Esophagus muscularis mucosa (tissue), 4 donors: ENCODE measurements at regions not wholly inside any gene's neighbourhood (a gene's known extent, or its start where the extent isn't known, plus 50 kb on each side); places are given as distances from the start of the nearest gene placed in this dataset.

Experiments used
- DNase-seq: peaks from one replicate; pipeline ENCODE4 v3.0.0-alpha.2; 2017; ENCODE audit errors: extremely low spot score
- H3K27ac ChIP-seq, 4 donors: fragments of 200-600 bp; sonication (generic); replicated peaks in 1 of 4; 1 replicate in 3 of 4; 2 replicates in 1 of 4; pipeline ENCODE4 v1.5.1; 2016 to 2019; ENCODE audit warnings: mild to moderate bottlenecking in 1 of 4
- H3K27me3 ChIP-seq, 4 donors: fragments of 200-600 bp; sonication (generic); one replicate each; pipeline versions ENCODE4 v1.5.1 to v1.6.0; 2016 to 2019
- H3K36me3 ChIP-seq, 4 donors: fragments of 200-600 bp; sonication (generic); one replicate each; pipeline ENCODE4 v1.5.1; 2016 to 2019
- H3K4me1 ChIP-seq, 4 donors: fragments of 200-600 bp; sonication (generic); one replicate each; pipeline ENCODE4 v1.5.1; 2016 to 2019
- H3K4me3 ChIP-seq, 4 donors: fragments of 200-600 bp; sonication (generic); 1 replicate in 2 of 4; 2 replicates in 2 of 4; pipeline ENCODE4 v1.5.1; 2016 to 2019; ENCODE audit warnings: mild to moderate bottlenecking in 4 of 4, moderate library complexity in 1 of 4
- H3K9me3 ChIP-seq, 4 donors: fragments of 200-600 bp; sonication (generic); 1 replicate in 3 of 4; 2 replicates in 1 of 4; pipeline ENCODE4 v1.5.1; 2016 to 2019
- EP300 ChIP-seq: sonication (generic); formaldehyde crosslinking; IDR thresholded peaks from one replicate; pipeline ENCODE4 v1.6.1; 2017; ENCODE audit warnings: antibody characterized with exemption
- POLR2A ChIP-seq: fragments of 450-650 bp; IDR thresholded peaks from one replicate; pipeline ENCODE4 v1.6.1; 2017; ENCODE audit warnings: antibody characterized with exemption, moderate library complexity, mild to moderate bottlenecking, low read depth
- POLR2AphosphoS5 ChIP-seq, 2 donors: sonication (generic); formaldehyde crosslinking; IDR thresholded peaks; one replicate each; pipeline ENCODE4 v1.6.1; 2017; ENCODE audit warnings: antibody characterized with exemption in 2 of 2
- WGBS: methylation state at CpG from one replicate; pipeline ENCODE4 v1.1.5; 2018; 5-methylcytosine and 5-hydroxymethylcytosine counted together
- intact Hi-C: fragments of 100-400 bp; cut with DNase I; formaldehyde crosslinking; loops from one replicate; pipeline ENCODE4 v1.15.1; 2023
- TF ChIP-seq, protein P1 (sequence below), 3 experiments: fragments of 200-600 bp in 2 of 3; fragments of 450-650 bp in 1 of 3; sonication (generic) in 2 of 3; IDR thresholded peaks; one replicate each; pipeline ENCODE4 v1.5.1; 2017 to 2019; ENCODE audit warnings: antibody characterized with exemption in 3 of 3, mild to moderate bottlenecking in 2 of 3, moderate library complexity in 1 of 3

DNA sequence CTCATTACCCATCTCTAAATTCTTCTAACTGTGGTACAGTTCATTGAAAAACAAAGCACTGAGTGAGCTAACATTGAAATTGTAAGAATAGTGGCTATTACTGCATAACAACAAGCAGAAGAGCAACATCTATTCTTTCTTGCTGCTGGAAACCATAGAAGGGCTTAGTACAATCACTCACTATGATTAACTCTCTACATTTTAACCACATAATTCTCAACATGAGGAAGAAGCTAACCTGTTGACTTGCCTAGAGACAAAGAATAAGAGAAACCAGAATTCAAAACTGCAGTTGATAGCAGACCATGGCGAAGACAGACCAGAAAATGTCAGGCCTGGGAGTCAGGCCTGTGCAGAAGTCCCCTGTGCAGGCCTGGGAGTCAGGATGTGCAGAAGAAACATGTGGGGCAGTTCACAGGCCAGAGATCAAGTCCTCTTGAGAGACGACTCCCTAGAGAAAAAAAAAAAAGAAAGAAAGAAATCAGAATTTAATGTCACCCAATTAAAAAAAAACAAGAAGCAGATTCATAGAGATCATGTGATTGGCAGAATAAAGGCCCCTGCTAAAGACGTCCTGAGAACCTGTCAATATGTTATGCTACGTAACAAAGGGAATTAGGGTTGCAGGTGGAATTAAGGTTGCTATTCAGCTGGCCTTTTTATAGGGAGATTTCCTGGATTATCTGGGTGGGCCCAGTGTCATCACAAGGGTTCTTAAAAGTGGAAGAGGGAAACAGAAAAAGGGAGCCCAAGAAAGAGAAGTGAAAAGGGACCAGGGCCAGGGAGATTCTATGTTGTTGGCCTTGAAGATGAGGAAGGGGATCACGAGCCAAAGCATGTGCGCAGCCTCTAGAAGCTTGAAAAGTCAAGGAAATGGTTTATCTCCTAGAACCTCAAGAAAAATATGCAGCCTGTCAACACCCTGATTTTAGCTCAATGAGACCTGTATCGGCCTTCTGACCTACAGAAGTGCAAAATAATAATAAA is 94.9 kb downstream of the MRPL39 start:
- H3K9me3 ChIP-seq, result no peaks in the 10 kb centered on the region
- no peak overlapping the region for H3K27ac ChIP-seq
- H3K27me3 ChIP-seq, result no peaks in the 10 kb centered on the region
- no peaks in the 10 kb centered on the region for H3K4me1 ChIP-seq
- WGBS, result 85% methylated on average over 7 of the region's 7 CpGs
- no peaks in the 10 kb centered on the region for H3K36me3 ChIP-seq
- DNase-seq, result no peak
- H3K4me3 ChIP-seq, result no peak overlapping the region
- intact Hi-C loops, result no loop called here
- TF ChIP-seq POLR2AphosphoS5 (IDR thresholded peaks at IDR 0.05) (no peak), POLR2A (no peak), EP300 (no peak)
- TF ChIP-seq, protein P1, sequence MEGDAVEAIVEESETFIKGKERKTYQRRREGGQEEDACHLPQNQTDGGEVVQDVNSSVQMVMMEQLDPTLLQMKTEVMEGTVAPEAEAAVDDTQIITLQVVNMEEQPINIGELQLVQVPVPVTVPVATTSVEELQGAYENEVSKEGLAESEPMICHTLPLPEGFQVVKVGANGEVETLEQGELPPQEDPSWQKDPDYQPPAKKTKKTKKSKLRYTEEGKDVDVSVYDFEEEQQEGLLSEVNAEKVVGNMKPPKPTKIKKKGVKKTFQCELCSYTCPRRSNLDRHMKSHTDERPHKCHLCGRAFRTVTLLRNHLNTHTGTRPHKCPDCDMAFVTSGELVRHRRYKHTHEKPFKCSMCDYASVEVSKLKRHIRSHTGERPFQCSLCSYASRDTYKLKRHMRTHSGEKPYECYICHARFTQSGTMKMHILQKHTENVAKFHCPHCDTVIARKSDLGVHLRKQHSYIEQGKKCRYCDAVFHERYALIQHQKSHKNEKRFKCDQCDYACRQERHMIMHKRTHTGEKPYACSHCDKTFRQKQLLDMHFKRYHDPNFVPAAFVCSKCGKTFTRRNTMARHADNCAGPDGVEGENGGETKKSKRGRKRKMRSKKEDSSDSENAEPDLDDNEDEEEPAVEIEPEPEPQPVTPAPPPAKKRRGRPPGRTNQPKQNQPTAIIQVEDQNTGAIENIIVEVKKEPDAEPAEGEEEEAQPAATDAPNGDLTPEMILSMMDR (IDR thresholded peaks at IDR 0.05), result no peak

DNA sequence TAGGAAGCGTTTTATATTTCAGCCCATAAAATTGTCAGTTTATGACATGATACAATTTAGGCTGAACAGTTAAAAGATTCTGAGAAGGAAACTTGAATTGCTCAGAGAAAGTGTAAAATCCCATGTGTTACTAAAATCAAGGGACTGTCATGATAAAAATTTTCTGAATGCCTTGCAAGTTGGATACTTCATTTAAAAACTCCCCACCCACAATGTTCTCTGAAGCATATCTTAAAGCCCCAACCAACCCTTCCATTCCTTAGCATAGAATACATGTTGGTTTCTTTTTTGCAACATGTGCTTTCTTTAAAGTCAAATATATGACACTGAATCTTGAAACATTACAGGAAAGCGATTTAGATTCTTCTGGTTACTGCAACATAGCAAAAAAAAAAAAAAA is 97.4 kb downstream of the MRPL39 start:
- H3K27ac ChIP-seq, result no peak overlapping the region
- 38% methylated on average over 2 of the region's 2 CpGs for WGBS
- TF ChIP-seq POLR2AphosphoS5 (IDR thresholded peaks at IDR 0.05), result no peak
- no peak for TF ChIP-seq POLR2A
- no peak for TF ChIP-seq EP300
- TF ChIP-seq, protein P1 (IDR thresholded peaks at IDR 0.05), result no peak
- no peaks in the 10 kb centered on the region for H3K27me3 ChIP-seq
- no peaks in the 10 kb centered on the region for H3K9me3 ChIP-seq
- no peaks in the 10 kb centered on the region for H3K4me1 ChIP-seq
- DNase-seq, result no peak
- intact Hi-C loops, result no loop called here
- H3K4me3 ChIP-seq, result no peak overlapping the region
- H3K36me3 ChIP-seq, result no peaks in the 10 kb centered on the region

DNA sequence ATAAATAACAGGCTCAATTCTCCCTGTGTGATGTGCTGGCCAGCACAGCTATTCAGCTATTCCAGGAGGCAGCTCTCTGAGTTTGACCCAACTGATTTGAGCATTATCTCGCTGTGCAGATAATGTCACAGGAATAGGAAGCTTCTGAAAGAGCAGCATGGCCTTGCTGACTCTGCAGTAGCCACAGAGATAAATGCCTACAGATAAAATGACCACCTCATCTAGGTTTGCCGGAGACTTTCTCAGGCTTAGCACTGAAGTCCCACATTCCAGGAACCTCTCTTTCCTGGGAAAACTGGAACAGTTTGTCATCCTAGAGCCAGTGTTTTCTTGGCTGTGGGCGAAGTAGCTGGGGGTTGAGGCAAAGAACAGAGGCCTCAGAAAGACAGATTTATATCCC is 98.9 kb downstream of the MRPL39 start:
- Histone ChIP-seq H3K27ac (no peak overlapping the region), H3K27me3 (no peaks in the 10 kb centered on the region), H3K4me3 (no peak overlapping the region), H3K4me1 (no peaks in the 10 kb centered on the region), H3K36me3 (no peaks in the 10 kb centered on the region), H3K9me3 (no peaks in the 10 kb centered on the region)
- TF ChIP-seq EP300, result no peak
- TF ChIP-seq, protein P1 (IDR thresholded peaks at IDR 0.05), result no peak
- TF ChIP-seq POLR2AphosphoS5 (IDR thresholded peaks at IDR 0.05), result no peak
- no peak for TF ChIP-seq POLR2A
- intact Hi-C loops, result no loop called here
- WGBS, result 77% methylated on average over 3 of the region's 3 CpGs
- DNase-seq, result no peak

DNA sequence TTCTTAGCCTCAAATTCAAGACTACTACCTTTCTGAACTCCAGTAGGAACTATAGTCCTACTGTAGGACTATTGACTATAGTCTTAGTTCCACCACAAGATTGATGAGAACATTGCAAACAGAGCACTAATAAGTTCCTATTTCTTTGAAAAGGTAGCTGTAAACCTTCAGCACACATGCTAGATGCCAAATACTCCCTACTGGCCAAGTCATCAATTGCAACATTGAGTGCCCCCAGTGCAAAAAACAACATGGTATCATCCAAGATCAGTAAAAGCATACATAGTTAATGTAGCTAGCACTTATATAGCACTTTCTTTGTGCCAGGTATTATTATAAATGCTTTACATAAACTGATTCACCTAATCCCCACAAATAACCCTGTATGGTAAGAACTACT is 99.8 kb downstream of the MRPL39 start:
- Histone ChIP-seq H3K27me3 (no peaks in the 10 kb centered on the region), H3K9me3 (no peaks in the 10 kb centered on the region), H3K27ac (no peak overlapping the region), H3K36me3 (no peaks in the 10 kb centered on the region), H3K4me3 (no peak overlapping the region), H3K4me1 (no peaks in the 10 kb centered on the region)
- no peak for TF ChIP-seq POLR2A
- TF ChIP-seq, protein P1 (IDR thresholded peaks at IDR 0.05), result no peak
- TF ChIP-seq POLR2AphosphoS5 (IDR thresholded peaks at IDR 0.05), result no peak
- intact Hi-C loops, result no loop called here
- DNase-seq, result no peak

DNA sequence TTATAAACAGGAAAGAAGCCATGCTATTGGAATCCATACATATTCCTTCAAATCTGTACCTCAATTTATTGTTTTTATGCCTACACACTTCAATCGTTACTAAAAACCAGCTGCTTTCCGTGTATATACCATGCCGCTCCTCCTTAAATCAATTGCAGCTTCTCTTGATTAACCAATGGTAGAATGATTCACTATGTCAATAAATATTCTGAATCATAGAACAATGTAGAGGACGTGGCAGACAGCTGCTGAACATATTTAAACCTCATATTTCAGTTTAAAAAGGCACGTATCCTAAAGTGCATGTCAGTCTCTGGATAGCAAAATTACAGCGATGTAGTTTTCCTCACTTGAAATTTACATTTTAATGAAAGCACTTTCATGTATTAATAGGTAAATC is 100.4 kb downstream of the MRPL39 start:
- no peaks in the 10 kb centered on the region for H3K27me3 ChIP-seq
- WGBS, result 55% methylated on average over 6 of the region's 6 CpGs
- H3K27ac ChIP-seq, result no peak overlapping the region
- H3K4me1 ChIP-seq, result no peaks in the 10 kb centered on the region
- DNase-seq, result no peak
- intact Hi-C loops, result no loop called here
- no peaks in the 10 kb centered on the region for H3K36me3 ChIP-seq
- no peak overlapping the region for H3K4me3 ChIP-seq
- H3K9me3 ChIP-seq, result no peaks in the 10 kb centered on the region
- no peak for TF ChIP-seq POLR2A
- TF ChIP-seq, protein P1 (IDR thresholded peaks at IDR 0.05), result no peak
- no peak for TF ChIP-seq POLR2AphosphoS5 (IDR thresholded peaks at IDR 0.05)
- no peak for TF ChIP-seq EP300
